ENCODE measurements at regions not wholly inside any gene's neighbourhood (a gene's known extent, or its start where the extent isn't known, plus 50 kb on each side); places are given as distances from the start of the nearest gene placed in this dataset.

DNA sequence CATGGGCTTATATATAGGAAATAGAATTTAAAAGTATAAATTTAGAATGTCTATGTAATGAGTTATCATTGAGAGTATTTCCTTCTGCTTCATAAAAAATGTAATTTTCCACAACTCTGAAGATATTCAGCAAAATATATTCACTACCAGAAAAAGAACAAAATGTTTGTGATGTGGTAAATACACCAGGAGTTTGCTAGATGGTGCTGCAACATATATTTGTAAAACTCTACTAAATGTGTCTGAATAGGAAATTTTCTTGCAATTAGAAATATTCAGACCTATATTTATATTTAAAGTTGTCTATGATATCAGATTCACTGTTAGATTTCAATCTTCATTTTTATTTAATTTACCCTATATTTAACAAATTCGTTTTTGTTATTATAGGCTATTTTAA lies 201.1 kb downstream of the PPP1R3A start:
- no peak for TF ChIP-seq POLR2A (IDR thresholded peaks at IDR 0.05)
- TF ChIP-seq, protein P1, sequence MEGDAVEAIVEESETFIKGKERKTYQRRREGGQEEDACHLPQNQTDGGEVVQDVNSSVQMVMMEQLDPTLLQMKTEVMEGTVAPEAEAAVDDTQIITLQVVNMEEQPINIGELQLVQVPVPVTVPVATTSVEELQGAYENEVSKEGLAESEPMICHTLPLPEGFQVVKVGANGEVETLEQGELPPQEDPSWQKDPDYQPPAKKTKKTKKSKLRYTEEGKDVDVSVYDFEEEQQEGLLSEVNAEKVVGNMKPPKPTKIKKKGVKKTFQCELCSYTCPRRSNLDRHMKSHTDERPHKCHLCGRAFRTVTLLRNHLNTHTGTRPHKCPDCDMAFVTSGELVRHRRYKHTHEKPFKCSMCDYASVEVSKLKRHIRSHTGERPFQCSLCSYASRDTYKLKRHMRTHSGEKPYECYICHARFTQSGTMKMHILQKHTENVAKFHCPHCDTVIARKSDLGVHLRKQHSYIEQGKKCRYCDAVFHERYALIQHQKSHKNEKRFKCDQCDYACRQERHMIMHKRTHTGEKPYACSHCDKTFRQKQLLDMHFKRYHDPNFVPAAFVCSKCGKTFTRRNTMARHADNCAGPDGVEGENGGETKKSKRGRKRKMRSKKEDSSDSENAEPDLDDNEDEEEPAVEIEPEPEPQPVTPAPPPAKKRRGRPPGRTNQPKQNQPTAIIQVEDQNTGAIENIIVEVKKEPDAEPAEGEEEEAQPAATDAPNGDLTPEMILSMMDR (IDR thresholded peaks at IDR 0.05): no peak
